HepG2 (cell line): ENCODE measurements at regions not wholly inside any gene's neighbourhood (a gene's known extent, or its start where the extent isn't known, plus 50 kb on each side); places are given as distances from the start of the nearest gene placed in this dataset.

Experiments
- ATF7 ChIP-seq, 2 experiments: fragments of 450-650 bp in 1 of 2; sonication (generic) in 1 of 2; formaldehyde crosslinking in 1 of 2; IDR thresholded peaks; 2 replicates each; pipeline versions ENCODE4 v1.4.0 to v1.6.1; 2016 to 2020; ENCODE audit warnings: antibody characterized with exemption in 1 of 2, mild to moderate bottlenecking in 1 of 2, missing genetic modification reagents in 1 of 2
- CSRNP1 ChIP-seq: sonication (generic); formaldehyde crosslinking; IDR thresholded peaks from 2 replicates; pipeline ENCODE4 v1.8.1; 2023; ENCODE audit warnings: mild to moderate bottlenecking, missing genetic modification reagents
- HIVEP1 ChIP-seq: sonication (generic); formaldehyde crosslinking; IDR thresholded peaks from 2 replicates; pipeline ENCODE4 v1.4.0; 2020; ENCODE audit warnings: mild to moderate bottlenecking, missing genetic modification reagents
- HMGXB4 ChIP-seq, 2 experiments: sonication (generic) in 1 of 2; formaldehyde crosslinking in 1 of 2; IDR thresholded peaks; 2 replicates each; pipeline versions ENCODE4 v1.4.0 to v1.6.1; 2018 to 2020; ENCODE audit warnings: missing genetic modification reagents in 2 of 2, borderline replicate concordance in 1 of 2, low read depth in 1 of 2, mild to moderate bottlenecking in 1 of 2, missing biosample characterization in 1 of 2
- HOXA9 ChIP-seq: sonication (generic); formaldehyde crosslinking; IDR thresholded peaks from 2 replicates; pipeline ENCODE4 v1.8.1; 2022; ENCODE audit warnings: missing genetic modification reagents, mild to moderate bottlenecking, moderate library complexity, borderline replicate concordance
- IKZF5 ChIP-seq: IDR thresholded peaks from 2 replicates; pipeline ENCODE4 v1.6.1; 2018; ENCODE audit warnings: missing genetic modification reagents, mild to moderate bottlenecking, missing compliant biosample characterization
- MED1 ChIP-seq: sonication (generic); formaldehyde crosslinking; IDR thresholded peaks from 2 replicates; pipeline ENCODE4 v1.4.0; 2020; ENCODE audit warnings: missing genetic modification reagents
- MZF1 ChIP-seq: sonication (generic); formaldehyde crosslinking; IDR thresholded peaks from 2 replicates; pipeline ENCODE4 v1.8.1; 2023; ENCODE audit warnings: mild to moderate bottlenecking, missing genetic modification reagents, borderline replicate concordance
- PCBP1 ChIP-seq: fragments of 200-400 bp; formaldehyde crosslinking; IDR thresholded peaks from 2 replicates; pipeline ENCODE4 v1.6.1; 2017; ENCODE audit warnings: mild to moderate bottlenecking, low read depth, low read length, borderline replicate concordance
- RBM39 ChIP-seq: fragments of 200-400 bp; formaldehyde crosslinking; IDR thresholded peaks from one replicate; pipeline ENCODE4 v1.6.1; 2018; ENCODE audit warnings: antibody characterized with exemption, mild to moderate bottlenecking, low read depth, low read length; ENCODE audit not compliant: poor library complexity, severe bottlenecking
- SALL1 ChIP-seq: sonication (generic); formaldehyde crosslinking; IDR thresholded peaks from 2 replicates; pipeline ENCODE4 v1.8.0; 2022; ENCODE audit warnings: mild to moderate bottlenecking, missing genetic modification reagents
- TFAP4 ChIP-seq: sonication (generic); IDR thresholded peaks from 2 replicates; pipeline ENCODE4 v1.6.1; 2016; ENCODE audit warnings: low read depth, borderline replicate concordance
- THRA ChIP-seq: sonication (generic); formaldehyde crosslinking; IDR thresholded peaks from 2 replicates; pipeline ENCODE4 v1.4.0; 2020; ENCODE audit warnings: missing genetic modification reagents, borderline replicate concordance
- XBP1 ChIP-seq: sonication (generic); formaldehyde crosslinking; IDR thresholded peaks from 2 replicates; pipeline ENCODE4 v1.5.0; 2020; ENCODE audit warnings: missing genetic modification reagents
- ZBTB3 ChIP-seq: sonication (generic); formaldehyde crosslinking; IDR thresholded peaks from 2 replicates; pipeline ENCODE4 v1.4.0; 2020; ENCODE audit warnings: low read depth, mild to moderate bottlenecking, moderate library complexity, missing genetic modification reagents, borderline replicate concordance
- ZFP91 ChIP-seq: sonication (generic); formaldehyde crosslinking; IDR thresholded peaks from 2 replicates; pipeline ENCODE4 v1.9.0; 2022; ENCODE audit warnings: missing genetic modification reagents, mild to moderate bottlenecking, borderline replicate concordance
- ZNF296 ChIP-seq: sonication (generic); formaldehyde crosslinking; conservative IDR thresholded peaks from 2 replicates; pipeline ENCODE4 v1.5.0; 2020; ENCODE audit warnings: mild to moderate bottlenecking, missing genetic modification reagents
- ZNF451 ChIP-seq: sonication (generic); formaldehyde crosslinking; IDR thresholded peaks from 2 replicates; pipeline ENCODE4 v1.5.0; 2020; ENCODE audit warnings: mild to moderate bottlenecking, missing genetic modification reagents
- ZNF558 ChIP-seq: sonication (generic); formaldehyde crosslinking; IDR thresholded peaks from 2 replicates; pipeline ENCODE4 v1.9.0; 2022; ENCODE audit warnings: mild to moderate bottlenecking, missing genetic modification reagents, borderline replicate concordance

GRCh38 chr9:129323999-129324553 lies 146.0 kb upstream of the IER5L start (continued):
- TF ChIP-seq HMGXB4 (CRISPR knock-in tag; IDR thresholded peaks at IDR 0.05; ENCODE audit: borderline replicate concordance in 1 of 2, low read depth in 1 of 2) = peak in 1 of 2 experiments; percentile 40; a peak in 1 of 4 replicates
- no peak for TF ChIP-seq MZF1 (CRISPR knock-in tag)
- peak; percentile 33; the same call in 1 of the 2 replicates for TF ChIP-seq ZFP91 (CRISPR knock-in tag)
- peak; percentile 72 for TF ChIP-seq IKZF5 (CRISPR knock-in tag)
- TF ChIP-seq THRA (CRISPR knock-in tag) = peak; percentile 41; the same call in 1 of the 2 replicates
- no peak for TF ChIP-seq RBM39
- TF ChIP-seq ATF7 (IDR thresholded peaks at IDR 0.05) = no peak
- no peak for TF ChIP-seq ATF7 (CRISPR knock-in tag; IDR thresholded peaks at IDR 0.05)
- TF ChIP-seq ZNF558 = peak; percentile 62; the same call in 1 of the 2 replicates
- TF ChIP-seq SALL1 = peak; percentile 75
- peak; percentile 62; the same call in 1 of the 2 replicates for TF ChIP-seq MED1 (CRISPR knock-in tag)
- TF ChIP-seq PCBP1 = no peak
- no peak for TF ChIP-seq HOXA9 (CRISPR knock-in tag)
- no peak for TF ChIP-seq ZNF451
- peak; percentile 25; the same call in 1 of the 2 replicates for TF ChIP-seq TFAP4
- no peak for TF ChIP-seq XBP1 (CRISPR knock-in tag)
- TF ChIP-seq ZBTB3 (CRISPR knock-in tag) = no peak
- no peak for TF ChIP-seq HIVEP1 (CRISPR knock-in tag)
- TF ChIP-seq ZNF296 (CRISPR knock-in tag) = peak; percentile 66; the same call in 1 of the 2 replicates
- TF ChIP-seq CSRNP1 (CRISPR knock-in tag) = 0 out of 2 replicates have a peak, but pooled peaks have one; percentile 10
